Endothelial cell of umbilical vein (primary cell): ENCODE measurements at regions not wholly inside any gene's neighbourhood (a gene's known extent, or its start where the extent isn't known, plus 50 kb on each side); places are given as distances from the start of the nearest gene placed in this dataset.

ENCODE experiments used
- BruUV-seq: library from RNA; stranded (reverse); fragments of 400-500 nt; replicated peaks from 2 replicates; lab custom pipeline; 2021; lab: Mats Ljungman, UMichigan
- CTCF ChIA-PET: fragments of 300-600, 350-600 bp; sonication (Branson Sonifier 250); formaldehyde crosslinking; loops from one replicate; lab custom pipeline; 2021; ENCODE audit warnings: antibody characterized with exemption, inconsistent platforms; lab: Charles Lee
- POLR2A ChIA-PET: fragments of 300-600, 350-600 bp; sonication (Branson Sonifier 250); formaldehyde crosslinking; loops from one replicate; lab custom pipeline; 2021; ENCODE audit warnings: antibody characterized with exemption, inconsistent platforms; lab: Charles Lee
- DNase-seq: peaks from one replicate; pipeline ENCODE4 v3.0.0-alpha.2; 2011; ENCODE audit warnings: low read depth, low spot score
- FAIRE-seq: peaks from 2 replicates; lab custom pipeline; 2011; peaks lifted over from hg19 to GRCh38; lab: Jason Lieb, UNC
- H2AFZ ChIP-seq: 2 replicates; pipeline ENCODE4 v1.6.0; 2012; ENCODE audit warnings: low read depth, low read length, control low read depth, inconsistent platforms
- H3K27ac ChIP-seq: 2 replicates; pipeline ENCODE4 v1.5.1; 2011; ENCODE audit warnings: low read depth, mild to moderate bottlenecking, control low read depth, low read length, moderate library complexity; ENCODE audit not compliant: insufficient read depth
- H3K27me3 ChIP-seq, 2 experiments: 2 replicates each; pipeline versions ENCODE4 v1.6.0 to v1.6.1; 2011; ENCODE audit warnings: low read length in 2 of 2, mixed read lengths in 1 of 2; ENCODE audit not compliant: control insufficient read depth in 2 of 2, insufficient read depth in 2 of 2
- H3K36me3 ChIP-seq, 2 experiments: 2 replicates in 1 of 2; 3 replicates in 1 of 2; pipeline ENCODE4 v1.5.1; 2011; ENCODE audit warnings: low read length in 2 of 2, mild to moderate bottlenecking in 1 of 2, moderate library complexity in 1 of 2; ENCODE audit not compliant: control insufficient read depth in 2 of 2, insufficient read depth in 2 of 2; ENCODE audit errors: extremely low read depth in 1 of 2
- H3K4me1 ChIP-seq: 3 replicates; pipeline ENCODE4 v1.5.1; 2011; ENCODE audit warnings: mild to moderate bottlenecking, low read length; ENCODE audit not compliant: control insufficient read depth, insufficient read depth; ENCODE audit errors: extremely low read depth
- H3K4me2 ChIP-seq: 2 replicates; pipeline ENCODE4 v1.6.1; 2011; ENCODE audit warnings: low read length, control low read depth, mixed read lengths; ENCODE audit not compliant: insufficient read depth
- H3K4me3 ChIP-seq, 3 experiments: fragments of 200-600 bp in 1 of 3; sonication (generic), shearing (Covaris generic) in 1 of 3; replicated peaks in 1 of 3; 2 replicates each; pipeline ENCODE4 v1.5.1; 2011 to 2016; ENCODE audit warnings: control low read depth in 3 of 3, low read length in 3 of 3, mild to moderate bottlenecking in 2 of 3, inconsistent platforms in 1 of 3, low read depth in 1 of 3, moderate library complexity in 1 of 3; ENCODE audit not compliant: insufficient read depth in 1 of 3
- H3K79me2 ChIP-seq: 2 replicates; pipeline ENCODE4 v1.6.0; 2012; ENCODE audit warnings: low read length, inconsistent platforms; ENCODE audit not compliant: control insufficient read depth, insufficient read depth
- H3K9ac ChIP-seq: replicated peaks from 2 replicates; pipeline ENCODE3; 2011; ENCODE audit warnings: low read length, control low read depth; ENCODE audit not compliant: insufficient read depth; ENCODE audit errors: extremely low read depth
- H3K9me1 ChIP-seq: replicated peaks from 3 replicates; pipeline ENCODE4 v1.6.0; 2011; ENCODE audit warnings: mild to moderate bottlenecking, low read length; ENCODE audit not compliant: control insufficient read depth, insufficient read depth; ENCODE audit errors: extremely low read depth
- H3K9me3 ChIP-seq: replicated peaks from 2 replicates; pipeline ENCODE4 v1.5.1; 2012; ENCODE audit warnings: low read length, inconsistent platforms; ENCODE audit not compliant: control insufficient read depth, insufficient read depth
- H4K20me1 ChIP-seq: replicated peaks from 2 replicates; pipeline ENCODE3; 2011; ENCODE audit warnings: mild to moderate bottlenecking, low read length; ENCODE audit not compliant: control insufficient read depth, insufficient read depth; ENCODE audit errors: extremely low read depth
- CTCF ChIP-seq, 2 donors: IDR thresholded peaks; 1 replicate in 1 of 2; 2 replicates in 1 of 2; pipeline ENCODE4 v1.5.1; 2011; ENCODE audit warnings: low read length in 2 of 2, mild to moderate bottlenecking in 2 of 2, moderate library complexity in 2 of 2, control low read depth in 1 of 2, inconsistent platforms in 1 of 2, low read depth in 1 of 2; ENCODE audit not compliant: insufficient read depth in 1 of 2; ENCODE audit errors: extremely low read depth in 1 of 2
- EZH2 ChIP-seq: IDR thresholded peaks from 2 replicates; pipeline ENCODE4 v1.6.1; 2012; ENCODE audit warnings: borderline replicate concordance, low read depth, mild to moderate bottlenecking, moderate library complexity, low read length, inconsistent platforms; ENCODE audit not compliant: severe bottlenecking
- FOS ChIP-seq: IDR thresholded peaks from 2 replicates; pipeline ENCODE4 v1.6.1; 2011; ENCODE audit warnings: mild to moderate bottlenecking, low read length, moderate library complexity, borderline replicate concordance; ENCODE audit not compliant: insufficient read depth
- GATA2 ChIP-seq: IDR thresholded peaks from 2 replicates; pipeline ENCODE4 v1.7.0; 2011; ENCODE audit warnings: low read depth, mild to moderate bottlenecking, moderate library complexity, mixed read lengths, low read length; ENCODE audit not compliant: insufficient read length, insufficient read depth
- JUN ChIP-seq: IDR thresholded peaks from 2 replicates; pipeline ENCODE4 v1.6.1; 2011; ENCODE audit warnings: borderline replicate concordance, low read depth; ENCODE audit not compliant: insufficient read length, insufficient read depth
- MAX ChIP-seq: IDR thresholded peaks from 2 replicates; pipeline ENCODE4 v1.6.1; 2011; ENCODE audit not compliant: insufficient read depth, insufficient read length
- MYC ChIP-seq: IDR thresholded peaks from one replicate; pipeline ENCODE4 v1.6.1; 2011; ENCODE audit warnings: mild to moderate bottlenecking, low read depth, low read length
- POLR2A ChIP-seq: IDR thresholded peaks from 2 replicates; pipeline ENCODE4 v1.6.1; 2012; ENCODE audit warnings: low read depth, mild to moderate bottlenecking, control low read depth, low read length
- POLR2AphosphoS5 ChIP-seq: IDR thresholded peaks from 2 replicates; pipeline ENCODE4 v1.6.1; 2012; ENCODE audit warnings: low read depth, mild to moderate bottlenecking, control low read depth, low read length, moderate library complexity; ENCODE audit not compliant: insufficient read depth
- dilution Hi-C: fragments of 300-500 bp; cut with MboI; formaldehyde crosslinking; loops from one replicate; pipeline ENCODE4 v1.15.0; 2019; ENCODE audit warnings: low sequenced_read_pairs; ENCODE audit not compliant: extremely low pct_ligation_motif_present
- intact Hi-C: fragments of 100-400 bp; cut with micrococcal nuclease; formaldehyde crosslinking; loops from one replicate; pipeline ENCODE4 v1.10.0; 2022

GRCh38 chr1:78829644-78830043 is 176.9 kb downstream of the ADGRL4 start:
- no peak overlapping the region for H3K27ac ChIP-seq
- dilution Hi-C loops = no loop called here
- no peaks in the 10 kb centered on the region for H3K9me3 ChIP-seq
- H3K4me3 ChIP-seq = no peak overlapping the region
- H3K4me2 ChIP-seq = no peak overlapping the region
- TF ChIP-seq MAX = no peak
- no peak for FAIRE-seq
- H3K9ac ChIP-seq = no peak overlapping the region
- ChIA-PET POLR2A (no interaction called here), CTCF (no interaction called here)
- H2AFZ ChIP-seq = no peak overlapping the region
- intact Hi-C loops = loop anchor here (5.0 to 10.0 kb wide), 4 partner anchors 115 to 1028 kb away; no protein-coding TSS in a partner anchor
- H3K79me2 ChIP-seq = no peaks in the 10 kb centered on the region
- no peaks in the 10 kb centered on the region for H3K36me3 ChIP-seq
- no peaks in the 10 kb centered on the region for H3K27me3 ChIP-seq
- H3K9me1 ChIP-seq = no peaks in the 10 kb centered on the region
- peaks cover 31% of the 10 kb centered on the region for H3K4me1 ChIP-seq
- no peaks in the 10 kb centered on the region for H4K20me1 ChIP-seq
- DNase-seq = no peak
- no TSS peak for BruUV-seq

- no peak overlapping the region for H2AFZ ChIP-seq
Measured at GRCh38 chr1:78830321-78830720, 176.2 kb downstream of the ADGRL4 start.

More at GRCh38 chr1:78830321-78830720, 176.2 kb downstream of the ADGRL4 start:
- no peaks in the 10 kb centered on the region for H4K20me1 ChIP-seq
- H3K27ac ChIP-seq = no peak overlapping the region
- peaks cover 31% of the 10 kb centered on the region for H3K4me1 ChIP-seq
- POLR2A ChIA-PET = no interaction called here
- no peaks in the 10 kb centered on the region for H3K9me3 ChIP-seq
- intact Hi-C loops = loop anchor here (5.0 to 10.0 kb wide), 4 partner anchors 116 to 1027 kb away; no protein-coding TSS in a partner anchor
- dilution Hi-C loops = no loop called here
- H3K36me3 ChIP-seq = no peaks in the 10 kb centered on the region
- CTCF ChIA-PET = no interaction called here
- no peaks in the 10 kb centered on the region for H3K9me1 ChIP-seq
- TF ChIP-seq FOS (no peak), POLR2A (no peak), POLR2AphosphoS5 (no peak), MAX (no peak), MYC (no peak), GATA2 (no peak), EZH2 (no peak), JUN (no peak), CTCF (IDR thresholded peaks at IDR 0.05; ENCODE audit: extremely low read depth in 1 of 2, insufficient read depth in 1 of 2, low read depth in 1 of 2, low read length in 2 of 2) (no peak)
- DNase-seq (no peak), FAIRE-seq (no peak)
- H3K4me2 ChIP-seq = no peak overlapping the region
- no peak overlapping the region for H3K9ac ChIP-seq
- H3K27me3 ChIP-seq = no peaks in the 10 kb centered on the region
- BruUV-seq = no TSS peak
- H3K79me2 ChIP-seq = no peaks in the 10 kb centered on the region
- H3K4me3 ChIP-seq = no peak overlapping the region
